H9 (cell line): ENCODE measurements at regions not wholly inside any gene's neighbourhood (a gene's known extent, or its start where the extent isn't known, plus 50 kb on each side); places are given as distances from the start of the nearest gene placed in this dataset.

ENCODE experiments used
- DNase-seq: peaks from one replicate; pipeline ENCODE4 v3.0.0-alpha.2; 2017
- H2AFZ ChIP-seq: one replicate; pipeline ENCODE4 v1.6.1; 2013; ENCODE audit warnings: mild to moderate bottlenecking, low read length, control low read depth, moderate library complexity
- H2AK5ac ChIP-seq: 2 replicates; pipeline ENCODE4 v1.6.1; 2013; ENCODE audit warnings: low read length, control low read depth, mixed read lengths; ENCODE audit not compliant: insufficient read length
- H2BK120ac ChIP-seq: one replicate; pipeline ENCODE4 v1.6.1; 2013; ENCODE audit warnings: low read depth, mild to moderate bottlenecking, low read length, control low read depth, inconsistent platforms; ENCODE audit not compliant: poor library complexity, severe bottlenecking
- H2BK12ac ChIP-seq: 2 replicates; pipeline ENCODE4 v1.6.1; 2013; ENCODE audit warnings: low read length, control low read depth, mixed read lengths, low read depth; ENCODE audit not compliant: insufficient read length
- H2BK15ac ChIP-seq: 2 replicates; pipeline ENCODE4 v1.6.1; 2013; ENCODE audit warnings: low read depth, low read length, control low read depth
- H2BK20ac ChIP-seq: one replicate; pipeline ENCODE4 v1.6.1; 2013; ENCODE audit warnings: low read depth, mild to moderate bottlenecking, low read length, control low read depth, inconsistent platforms; ENCODE audit not compliant: poor library complexity, severe bottlenecking
- H2BK5ac ChIP-seq: 2 replicates; pipeline ENCODE4 v1.6.1; 2013; ENCODE audit warnings: low read length, control low read depth, mixed read lengths; ENCODE audit not compliant: insufficient read length
- H3K14ac ChIP-seq: 2 replicates; pipeline ENCODE4 v1.6.1; 2013; ENCODE audit warnings: low read length, control low read depth; ENCODE audit not compliant: insufficient read depth
- H3K18ac ChIP-seq: 2 replicates; pipeline ENCODE4 v1.6.1; 2013; ENCODE audit warnings: low read depth, mild to moderate bottlenecking, mixed read lengths, low read length, control low read depth; ENCODE audit not compliant: insufficient read length
- H3K23ac ChIP-seq: 2 replicates; pipeline ENCODE4 v1.6.1; 2013; ENCODE audit warnings: low read length, control low read depth, mixed read lengths, low read depth; ENCODE audit not compliant: insufficient read length
- H3K23me2 ChIP-seq: 2 replicates; pipeline ENCODE4 v1.6.1; 2013; ENCODE audit warnings: low read depth, mild to moderate bottlenecking, mixed read lengths, low read length, control low read depth; ENCODE audit not compliant: insufficient read length, poor library complexity, severe bottlenecking
- H3K27ac ChIP-seq: 2 replicates; pipeline ENCODE4 v1.5.1; 2013; ENCODE audit warnings: low read length, control low read depth, mixed read lengths, low read depth; ENCODE audit not compliant: insufficient read length
- H3K27me3 ChIP-seq: 2 replicates; pipeline ENCODE4 v1.6.1; 2013; ENCODE audit warnings: low read length, control low read depth, inconsistent platforms; ENCODE audit not compliant: insufficient read depth
- H3K4ac ChIP-seq: 2 replicates; pipeline ENCODE4 v1.6.1; 2013; ENCODE audit warnings: low read depth, mild to moderate bottlenecking, control low read depth, inconsistent platforms, low read length, moderate library complexity
- H3K4me1 ChIP-seq: 2 replicates; pipeline ENCODE4 v1.6.1; 2013; ENCODE audit warnings: low read length, control low read depth, inconsistent platforms; ENCODE audit not compliant: insufficient read depth
- H3K4me2 ChIP-seq: 2 replicates; pipeline ENCODE4 v1.6.1; 2013; ENCODE audit warnings: low read length, control low read depth, mixed read lengths; ENCODE audit not compliant: insufficient read length, insufficient read depth
- H3K56ac ChIP-seq: 2 replicates; pipeline ENCODE4 v1.6.1; 2013; ENCODE audit warnings: low read depth, mild to moderate bottlenecking, mixed read lengths, low read length, control low read depth; ENCODE audit not compliant: insufficient read length
- H3K79me1 ChIP-seq: 2 replicates; pipeline ENCODE4 v1.6.1; 2013; ENCODE audit warnings: low read depth, mild to moderate bottlenecking, moderate library complexity, low read length, control low read depth, inconsistent platforms; ENCODE audit not compliant: insufficient read depth, poor library complexity, severe bottlenecking
- H3K79me2 ChIP-seq: 2 replicates; pipeline ENCODE4 v1.6.1; 2013; ENCODE audit warnings: low read length, control low read depth, inconsistent platforms; ENCODE audit not compliant: insufficient read depth
- H3K9ac ChIP-seq: 2 replicates; pipeline ENCODE4 v1.6.1; 2013; ENCODE audit warnings: low read length, control low read depth, mixed read lengths; ENCODE audit not compliant: insufficient read length; ENCODE audit errors: extremely low read depth
- H3K9me3 ChIP-seq: one replicate; pipeline ENCODE4 v1.6.1; 2013; ENCODE audit warnings: low read depth, low read length, inconsistent platforms; ENCODE audit not compliant: control insufficient read depth
- H3T11ph ChIP-seq: one replicate; pipeline ENCODE4 v1.6.1; 2013; ENCODE audit warnings: mild to moderate bottlenecking, low read length, control low read depth, inconsistent platforms
- H4K20me1 ChIP-seq: one replicate; pipeline ENCODE4 v1.6.1; 2013; ENCODE audit not compliant: control insufficient read depth, insufficient read length, insufficient read depth
- H4K5ac ChIP-seq: 2 replicates; pipeline ENCODE4 v1.6.1; 2013; ENCODE audit warnings: low read depth, mild to moderate bottlenecking, mixed read lengths, low read length, control low read depth; ENCODE audit not compliant: insufficient read length
- H4K8ac ChIP-seq: replicated peaks from 2 replicates; pipeline ENCODE4 v1.6.1; 2013; ENCODE audit warnings: low read length, control low read depth, mixed read lengths, low read depth; ENCODE audit not compliant: insufficient read length
- H4K91ac ChIP-seq: 2 replicates; pipeline ENCODE4 v1.6.1; 2013; ENCODE audit warnings: low read depth, mild to moderate bottlenecking, moderate library complexity, mixed read lengths, low read length, control low read depth; ENCODE audit not compliant: insufficient read length
- H3K27ac Mint-ChIP-seq, 3 experiments: 2 replicates in 2 of 3; 3 replicates in 1 of 3; pipeline ENCODE4 v1.8.0; 2020 to 2021; ENCODE audit warnings: mixed read lengths in 3 of 3, mild to moderate bottlenecking in 1 of 3, moderate library complexity in 1 of 3
- H3K27me3 Mint-ChIP-seq: 2 replicates; pipeline ENCODE4 v1.8.0; 2021; ENCODE audit warnings: low read depth, mild to moderate bottlenecking, moderate library complexity, mixed read lengths
- H3K36me3 Mint-ChIP-seq, 3 experiments: 2 replicates in 2 of 3; 3 replicates in 1 of 3; pipeline ENCODE4 v1.8.0; 2020 to 2021; ENCODE audit warnings: low read depth in 3 of 3, mixed read lengths in 3 of 3; ENCODE audit not compliant: insufficient read depth in 1 of 3
- H3K4me1 Mint-ChIP-seq, 2 experiments: 2 replicates each; pipeline ENCODE4 v1.8.0; 2020; ENCODE audit warnings: mixed read lengths in 2 of 2
- H3K4me3 Mint-ChIP-seq, 2 experiments: 2 replicates in 1 of 2; 3 replicates in 1 of 2; pipeline ENCODE4 v1.8.0; 2020 to 2021; ENCODE audit warnings: mild to moderate bottlenecking in 2 of 2, mixed read lengths in 2 of 2, moderate library complexity in 1 of 2
- H3K9me3 Mint-ChIP-seq, 2 experiments: 2 replicates in 1 of 2; 3 replicates in 1 of 2; pipeline ENCODE4 v1.8.0; 2020; ENCODE audit warnings: mild to moderate bottlenecking in 2 of 2, mixed read lengths in 2 of 2, moderate library complexity in 1 of 2
- CTCF ChIP-seq: fragments of 200-600 bp; sonication (generic); conservative IDR thresholded peaks from 3 replicates; pipeline ENCODE4 v1.8.0; 2021; ENCODE audit warnings: antibody characterized with exemption, mild to moderate bottlenecking
- WGBS: extraction: QIAGEN DNeasy Blood & Tissue Kit; methylation state at CpG from one replicate; pipeline ENCODE4 v1.1.7; 2013; ENCODE audit warnings: missing lambda C conversion rate, low lambda C conversion rate, mixed read lengths; ENCODE audit not compliant: insufficient read length; ENCODE audit errors: extremely low coverage; 5-methylcytosine and 5-hydroxymethylcytosine counted together

DNA sequence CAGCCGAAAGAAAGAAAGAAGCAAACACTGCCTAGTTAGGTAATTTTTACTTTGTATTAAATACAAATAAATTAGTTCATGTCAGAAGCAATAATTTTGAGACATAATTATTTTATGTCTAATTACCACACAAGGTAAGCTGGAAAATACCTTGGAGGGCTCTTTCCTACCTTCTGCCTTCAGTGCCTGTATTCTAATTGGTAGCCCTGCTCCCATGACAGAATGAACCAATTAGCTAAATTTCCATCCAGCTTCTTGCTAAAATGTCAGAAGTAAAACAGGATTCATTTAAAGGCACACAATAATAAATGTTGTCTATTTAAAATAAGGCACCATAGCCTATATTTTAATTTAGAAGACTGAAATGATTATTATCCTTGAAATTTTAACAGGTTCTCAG, 135.4 kb upstream of the POT1 start:
- Histone ChIP-seq H3K4me2 (no peak overlapping the region), H3K56ac (no peak overlapping the region), H2BK15ac (no peak overlapping the region), H3K23ac (no peak overlapping the region), H3K79me2 (no peaks in the 10 kb centered on the region), H2AK5ac (no peak overlapping the region), H4K8ac (no peak overlapping the region), H4K20me1 (no peaks in the 10 kb centered on the region), H3K18ac (no peak overlapping the region), H2BK12ac (no peak overlapping the region), H3K27me3 (no peaks in the 10 kb centered on the region), H3K4me1 (no peaks in the 10 kb centered on the region), H3K79me1 (no peaks in the 10 kb centered on the region), H2AFZ (no peak overlapping the region), H3K23me2 (no peaks in the 10 kb centered on the region), H3K9me3 (no peaks in the 10 kb centered on the region), H3K4ac (no peak overlapping the region), H2BK5ac (no peak overlapping the region), H3K9ac (no peak overlapping the region), H4K5ac (no peak overlapping the region), H2BK20ac (no peak overlapping the region), H3T11ph (no peak overlapping the region), H3K14ac (no peak overlapping the region), H2BK120ac (no peak overlapping the region), H3K27ac (no peak overlapping the region), H4K91ac (no peak overlapping the region)
- H3K27me3 Mint-ChIP-seq: no peaks in the 10 kb centered on the region
- no peak for TF ChIP-seq CTCF
- H3K9me3 Mint-ChIP-seq: peaks cover 0 to 6% of the 10 kb centered on the region in 2 experiments; a peak in 4 of 5 replicates
- no peak overlapping the region for H3K4me3 Mint-ChIP-seq
- H3K4me1 Mint-ChIP-seq: peaks cover 0 to 9% of the 10 kb centered on the region in 2 experiments; a peak in 2 of 4 replicates
- WGBS: no CpG with 5 or more reads among the region's 1 CpG
- no peaks in the 10 kb centered on the region; a peak in 2 of 7 replicates for H3K36me3 Mint-ChIP-seq
- H3K27ac Mint-ChIP-seq: no peak overlapping the region
- no peak for DNase-seq
